BE2C (cell line): ENCODE measurements at regions not wholly inside any gene's neighbourhood (a gene's known extent, or its start where the extent isn't known, plus 50 kb on each side); places are given as distances from the start of the nearest gene placed in this dataset.
"Not testable (repeated sequence)": the region's sequence is repeated elsewhere in the genome, so short reads cannot be mapped to it uniquely, and the experiment has no call there.

ENCODE experiments used
- DNase-seq: peaks from one replicate; pipeline ENCODE4 v3.0.0-alpha.2; 2020
- H3K27me3 ChIP-seq: fragments of 250-450 bp; sonication (Bioruptor Pico); 2 replicates; pipeline ENCODE4 v1.5.1; 2020; ENCODE audit warnings: mild to moderate bottlenecking
- H3K36me3 ChIP-seq: fragments of 250-450 bp; sonication (Bioruptor Pico); 2 replicates; pipeline ENCODE4 v1.5.1; 2020; ENCODE audit warnings: mild to moderate bottlenecking
- H3K4me1 ChIP-seq: fragments of 250-450 bp; sonication (Bioruptor Pico); 2 replicates; pipeline ENCODE4 v1.5.1; 2020
- H3K4me3 ChIP-seq: 2 replicates; pipeline ENCODE4 v1.5.1; 2011; ENCODE audit warnings: low read depth, low read length
- H3K9me3 ChIP-seq: fragments of 250-450 bp; sonication (Bioruptor Pico); 2 replicates; pipeline ENCODE4 v1.5.1; 2020
- CTCF ChIP-seq: IDR thresholded peaks from 2 replicates; pipeline ENCODE4 v1.5.1; 2012; ENCODE audit warnings: mild to moderate bottlenecking, low read depth, low read length

GRCh38 chr15:53126144-53126543, 336.0 kb upstream of the ONECUT1 start:
- no peak for TF ChIP-seq CTCF

GRCh38 chr15:53122818-53123217, 332.7 kb upstream of the ONECUT1 start:
- no peak for DNase-seq
- Histone ChIP-seq H3K4me3 (no peak overlapping the region), H3K9me3 (no peaks in the 10 kb centered on the region), H3K4me1 (no peaks in the 10 kb centered on the region), H3K36me3 (no peaks in the 10 kb centered on the region), H3K27me3 (no peaks in the 10 kb centered on the region)
- no peak for TF ChIP-seq CTCF

More at GRCh38 chr15:53126144-53126543, 336.0 kb upstream of the ONECUT1 start:
- Histone ChIP-seq H3K4me3 (no peak overlapping the region), H3K36me3 (no peaks in the 10 kb centered on the region), H3K27me3 (no peaks in the 10 kb centered on the region), H3K4me1 (no peaks in the 10 kb centered on the region), H3K9me3 (no peaks in the 10 kb centered on the region)
- DNase-seq: no peak

- not testable (repeated sequence) for H3K4me3 ChIP-seq
Measured at GRCh38 chr15:53116915-53117314, 326.8 kb upstream of the ONECUT1 start.

GRCh38 chr15:53116169-53116568, 326.0 kb upstream of the ONECUT1 start:
- no peak for TF ChIP-seq CTCF

More at GRCh38 chr15:53116915-53117314, 326.8 kb upstream of the ONECUT1 start:
- DNase-seq, H3K27me3 ChIP-seq, H3K9me3 ChIP-seq, H3K36me3 ChIP-seq, H3K4me1 ChIP-seq: not testable (repeated sequence)

GRCh38 chr15:53115563-53115962, 325.4 kb upstream of the ONECUT1 start:
- no peaks in the 10 kb centered on the region for H3K9me3 ChIP-seq
- TF ChIP-seq CTCF: no peak
- DNase-seq: no peak

More at GRCh38 chr15:53116169-53116568, 326.0 kb upstream of the ONECUT1 start:
- Histone ChIP-seq H3K4me1 (no peaks in the 10 kb centered on the region), H3K36me3 (no peaks in the 10 kb centered on the region), H3K4me3 (no peak overlapping the region), H3K27me3 (no peaks in the 10 kb centered on the region), H3K9me3 (no peaks in the 10 kb centered on the region)
- DNase-seq: no peak

GRCh38 chr15:53114960-53115359, 324.8 kb upstream of the ONECUT1 start:
- H3K9me3 ChIP-seq: no peaks in the 10 kb centered on the region
- H3K27me3 ChIP-seq: no peaks in the 10 kb centered on the region
- no peak for DNase-seq
- no peaks in the 10 kb centered on the region for H3K4me1 ChIP-seq
- no peak for TF ChIP-seq CTCF
- no peak overlapping the region for H3K4me3 ChIP-seq
- no peaks in the 10 kb centered on the region for H3K36me3 ChIP-seq

More at GRCh38 chr15:53115563-53115962, 325.4 kb upstream of the ONECUT1 start:
- Histone ChIP-seq H3K4me3 (no peak overlapping the region), H3K36me3 (no peaks in the 10 kb centered on the region), H3K27me3 (no peaks in the 10 kb centered on the region), H3K4me1 (no peaks in the 10 kb centered on the region)

GRCh38 chr15:53110999-53111398, 320.9 kb upstream of the ONECUT1 start:
- H3K4me3 ChIP-seq: no peak overlapping the region

More at GRCh38 chr15:53110999-53111398, 320.9 kb upstream of the ONECUT1 start:
- no peak for DNase-seq
- Histone ChIP-seq H3K9me3 (no peaks in the 10 kb centered on the region; the same call in 1 of the 2 replicates), H3K4me1 (no peaks in the 10 kb centered on the region), H3K27me3 (no peaks in the 10 kb centered on the region), H3K36me3 (no peaks in the 10 kb centered on the region)
- TF ChIP-seq CTCF: no peak
